Activated CD8-positive, alpha-beta memory T cell treated with anti-CD3 and anti-CD28 coated beads for 24 hours (primary cell): ENCODE measurements at regions not wholly inside any gene's neighbourhood (a gene's known extent, or its start where the extent isn't known, plus 50 kb on each side); places are given as distances from the start of the nearest gene placed in this dataset.

Experiments used
- DNase-seq: peaks from one replicate; pipeline ENCODE4 v3.0.0-alpha.2; 2020

DNA sequence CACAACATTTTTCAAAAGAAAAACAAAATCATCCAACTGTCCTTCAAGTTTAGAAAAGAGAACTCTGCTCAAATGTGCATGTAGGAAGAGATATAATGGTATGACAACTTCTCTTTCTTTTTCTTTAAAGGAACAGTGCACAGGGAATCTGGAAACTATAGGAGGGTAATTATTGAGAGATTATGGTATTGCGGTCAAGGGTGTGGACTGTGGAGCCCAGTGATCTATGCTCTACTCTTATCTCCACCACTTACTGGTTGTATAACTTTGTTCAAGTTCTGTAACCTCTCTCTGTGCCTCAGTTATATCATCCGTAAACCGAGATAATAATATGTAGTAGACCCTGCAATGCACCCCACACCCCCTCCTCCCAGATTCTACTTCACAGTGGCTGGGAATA, 69.8 kb upstream of the PCGF5 start:
- DNase-seq: no peak

GRCh38 chr10:91153508-91153907, 67.0 kb upstream of the PCGF5 start:
- no peak for DNase-seq

GRCh38 chr10:91154842-91155241, 65.6 kb upstream of the PCGF5 start:
- no peak for DNase-seq

- DNase-seq: no peak
These were observed 64.3 kb upstream of the PCGF5 start for GRCh38 chr10:91156196-91156595.

- DNase-seq: no peak
These were observed 61.1 kb upstream of the PCGF5 start for GRCh38 chr10:91159254-91159783.

- no peak for DNase-seq
These were observed 58.4 kb upstream of the PCGF5 start for GRCh38 chr10:91162050-91162494.

- peak; percentile 89 for DNase-seq
These were observed 57.8 kb upstream of the PCGF5 start for GRCh38 chr10:91162495-91163268.

DNA sequence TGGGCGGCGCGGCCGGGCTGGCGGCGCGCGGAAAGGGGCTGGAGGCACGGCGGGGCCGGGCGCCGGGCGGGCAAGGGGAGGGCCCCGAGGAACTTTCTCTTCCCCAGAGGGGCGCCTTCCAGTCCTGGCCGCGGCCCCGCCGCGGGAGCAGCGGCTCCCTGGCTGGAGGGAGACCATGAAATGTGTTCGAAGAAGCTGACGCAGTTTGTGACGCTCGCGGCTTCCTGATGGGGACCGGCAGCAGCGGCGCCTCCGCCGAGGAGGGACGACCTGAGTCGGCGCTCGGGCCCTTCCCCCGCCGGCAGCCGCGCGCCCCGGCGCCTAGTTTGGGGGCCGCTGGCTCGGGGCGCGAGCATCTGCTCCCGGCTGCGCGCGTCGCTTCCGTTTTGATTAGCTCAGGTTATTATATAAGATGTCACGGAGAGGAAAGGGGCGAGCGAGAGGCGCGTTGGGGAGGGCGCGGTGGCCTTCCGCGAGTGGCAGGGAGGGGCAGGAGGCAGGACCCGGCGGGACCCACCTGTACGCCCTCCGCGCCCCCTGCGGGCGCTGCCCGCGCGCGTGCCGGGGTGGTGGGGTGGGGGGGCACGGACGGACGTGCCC, 57.1 kb upstream of the PCGF5 start:
- DNase-seq: no peak

- DNase-seq: peak; percentile 82
These were observed 56.5 kb upstream of the PCGF5 start for GRCh38 chr10:91163869-91164474.

GRCh38 chr10:91164520-91165065, 55.9 kb upstream of the PCGF5 start:
- no peak for DNase-seq

GRCh38 chr10:91167406-91167805, 53.1 kb upstream of the PCGF5 start:
- DNase-seq: no peak

DNA sequence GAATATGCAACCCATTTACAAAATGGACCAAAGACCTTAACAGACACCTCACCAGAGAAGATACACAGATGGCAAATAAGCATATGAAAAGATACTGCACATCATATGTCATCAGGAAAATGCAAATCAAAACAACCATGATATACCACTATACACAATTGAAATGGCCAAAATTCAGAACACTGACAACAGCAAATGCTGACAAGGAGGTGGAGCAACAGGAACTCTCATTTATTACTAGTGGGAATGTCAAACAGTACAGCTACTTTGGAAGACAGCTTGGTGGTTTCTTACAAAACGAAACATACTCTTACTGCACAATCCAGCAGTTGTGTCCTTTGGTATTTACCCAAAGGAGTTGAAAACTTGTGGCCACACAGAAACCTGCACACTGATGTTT, 50.0 kb upstream of the PCGF5 start:
- no peak for DNase-seq
